AG04449 (cell line): ENCODE measurements at regions not wholly inside any gene's neighbourhood (a gene's known extent, or its start where the extent isn't known, plus 50 kb on each side); places are given as distances from the start of the nearest gene placed in this dataset.

Experiments
- CTCF ChIA-PET: fragments of 350-600 bp; formaldehyde crosslinking; extraction: SDS; loops from one replicate; lab custom pipeline; 2021; ENCODE audit warnings: antibody characterized with exemption; lab: Yijun Ruan, JAX
- POLR2A ChIA-PET: fragments of 400-600, 350-600 bp; formaldehyde crosslinking; extraction: SDS; loops from one replicate; lab custom pipeline; 2020; ENCODE audit warnings: antibody characterized with exemption, inconsistent platforms; lab: Yijun Ruan, JAX
- DNase-seq: peaks from one replicate; pipeline ENCODE4 v3.0.0-alpha.2; 2010; ENCODE audit warnings: low read depth, low spot score
- H3K4me3 ChIP-seq: 2 replicates; pipeline ENCODE4 v1.5.1; 2011; ENCODE audit warnings: low read depth, mild to moderate bottlenecking, control low read depth, low read length
- TF ChIP-seq, protein P1 (sequence below): IDR thresholded peaks from one replicate; pipeline ENCODE4 v1.5.1; 2011; ENCODE audit warnings: mild to moderate bottlenecking, moderate library complexity, low read length, control low read depth, inconsistent platforms; ENCODE audit not compliant: insufficient read depth; ENCODE audit errors: missing control alignments

DNA sequence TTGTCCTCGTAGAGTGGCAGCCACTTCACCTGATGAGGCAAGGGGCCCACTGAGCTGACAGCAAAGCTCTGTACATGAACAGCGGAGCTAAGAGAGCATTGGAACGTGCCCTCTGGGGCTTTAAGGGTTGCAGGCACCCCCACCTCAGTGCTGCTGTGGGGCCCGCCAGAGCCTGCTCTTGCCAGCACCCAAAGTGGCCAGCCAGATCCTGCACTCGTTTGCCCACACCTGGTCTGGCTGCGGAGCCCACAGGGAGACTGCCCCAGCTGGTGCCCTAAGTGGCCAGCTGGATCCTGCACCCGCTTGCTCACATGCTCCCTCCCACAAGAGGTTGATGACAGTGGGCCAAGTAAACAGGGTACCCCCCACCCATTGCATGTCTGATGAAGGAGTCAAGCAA lies 783.4 kb upstream of the MIR17HG start:
- DNase-seq, result no peak
- ChIA-PET POLR2A (no interaction called here), CTCF (no interaction called here)
- no peak overlapping the region for H3K4me3 ChIP-seq
- TF ChIP-seq, protein P1, sequence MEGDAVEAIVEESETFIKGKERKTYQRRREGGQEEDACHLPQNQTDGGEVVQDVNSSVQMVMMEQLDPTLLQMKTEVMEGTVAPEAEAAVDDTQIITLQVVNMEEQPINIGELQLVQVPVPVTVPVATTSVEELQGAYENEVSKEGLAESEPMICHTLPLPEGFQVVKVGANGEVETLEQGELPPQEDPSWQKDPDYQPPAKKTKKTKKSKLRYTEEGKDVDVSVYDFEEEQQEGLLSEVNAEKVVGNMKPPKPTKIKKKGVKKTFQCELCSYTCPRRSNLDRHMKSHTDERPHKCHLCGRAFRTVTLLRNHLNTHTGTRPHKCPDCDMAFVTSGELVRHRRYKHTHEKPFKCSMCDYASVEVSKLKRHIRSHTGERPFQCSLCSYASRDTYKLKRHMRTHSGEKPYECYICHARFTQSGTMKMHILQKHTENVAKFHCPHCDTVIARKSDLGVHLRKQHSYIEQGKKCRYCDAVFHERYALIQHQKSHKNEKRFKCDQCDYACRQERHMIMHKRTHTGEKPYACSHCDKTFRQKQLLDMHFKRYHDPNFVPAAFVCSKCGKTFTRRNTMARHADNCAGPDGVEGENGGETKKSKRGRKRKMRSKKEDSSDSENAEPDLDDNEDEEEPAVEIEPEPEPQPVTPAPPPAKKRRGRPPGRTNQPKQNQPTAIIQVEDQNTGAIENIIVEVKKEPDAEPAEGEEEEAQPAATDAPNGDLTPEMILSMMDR, result no peak

DNA sequence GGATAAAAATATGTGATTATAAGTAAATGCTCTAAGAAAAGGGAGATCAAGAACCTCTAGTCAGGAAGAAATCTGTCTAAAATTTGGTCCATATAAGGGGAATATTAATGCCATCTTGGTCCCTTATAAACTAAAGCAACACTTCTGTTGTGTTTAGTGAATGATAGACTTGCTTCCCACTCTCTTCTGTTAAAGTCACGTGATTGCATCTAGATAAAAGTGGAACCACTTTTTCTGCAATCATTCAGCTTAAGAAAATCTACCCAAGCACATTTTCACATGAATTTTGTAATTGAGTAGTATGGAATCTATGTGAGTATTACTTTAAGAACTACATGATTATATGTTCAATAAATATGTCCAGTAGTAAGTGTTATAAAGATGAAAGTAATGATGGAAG lies 782.9 kb upstream of the MIR17HG start:
- no peak overlapping the region for H3K4me3 ChIP-seq
- ChIA-PET POLR2A (no interaction called here), CTCF (no interaction called here)
- DNase-seq, result no peak
- TF ChIP-seq, protein P1, result no peak

DNA sequence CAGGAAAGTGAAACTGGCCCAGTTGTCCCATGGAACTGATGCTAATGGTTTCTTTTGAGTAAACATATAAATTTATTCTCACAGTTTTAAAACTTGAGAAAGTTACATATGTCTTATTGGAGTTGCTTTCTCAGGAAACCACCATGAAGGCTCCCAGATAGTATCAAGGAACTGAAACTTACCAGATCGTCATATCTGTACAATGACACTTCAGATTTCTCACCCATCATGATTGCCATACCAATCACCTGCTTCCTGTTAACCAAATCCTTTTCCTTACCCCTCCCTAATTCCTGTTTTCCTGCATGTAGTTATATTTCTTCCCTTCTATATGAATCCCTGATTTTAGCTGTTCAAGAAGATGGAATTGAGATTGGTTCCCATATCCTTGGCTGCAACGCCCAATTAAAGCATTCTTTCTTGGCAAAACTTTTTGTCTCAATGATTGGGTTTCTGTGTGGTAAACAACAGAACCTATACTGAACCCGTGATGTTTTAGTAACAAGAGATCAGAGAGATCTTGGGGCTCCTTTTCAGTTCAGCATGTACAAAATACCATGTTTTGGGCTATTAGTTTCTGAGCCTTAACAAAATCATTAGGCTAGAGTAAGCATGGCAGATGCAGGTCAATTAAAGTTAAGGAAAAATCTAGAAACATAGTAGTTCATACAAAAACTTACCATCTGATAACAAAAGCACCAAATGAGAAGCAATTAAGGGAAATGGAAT lies 781.3 kb upstream of the MIR17HG start:
- DNase-seq, result no peak
- no peak overlapping the region for H3K4me3 ChIP-seq
- ChIA-PET CTCF (no interaction called here), POLR2A (no interaction called here)
- TF ChIP-seq, protein P1, result no peak

DNA sequence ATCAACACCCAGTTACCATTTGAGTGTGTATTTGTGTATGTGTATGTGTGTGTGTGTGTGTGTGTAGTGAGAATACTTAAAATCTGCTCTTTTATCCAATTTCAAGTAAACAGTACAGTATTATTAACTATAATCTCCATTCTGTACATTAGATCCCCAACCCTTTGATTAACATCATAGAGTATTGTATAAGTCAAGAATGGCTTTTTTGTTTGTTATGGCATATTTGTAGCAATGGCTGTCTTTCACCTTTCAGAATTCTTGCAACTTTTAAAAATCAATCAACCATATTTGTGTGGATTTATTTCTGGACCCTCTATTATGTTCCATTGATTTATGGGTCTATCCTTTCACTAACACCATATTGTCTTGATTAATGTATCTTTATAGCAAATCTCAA lies 779.3 kb upstream of the MIR17HG start:
- no peak overlapping the region for H3K4me3 ChIP-seq
- TF ChIP-seq, protein P1, result no peak
- ChIA-PET CTCF (no interaction called here), POLR2A (no interaction called here)
- DNase-seq, result no peak

DNA sequence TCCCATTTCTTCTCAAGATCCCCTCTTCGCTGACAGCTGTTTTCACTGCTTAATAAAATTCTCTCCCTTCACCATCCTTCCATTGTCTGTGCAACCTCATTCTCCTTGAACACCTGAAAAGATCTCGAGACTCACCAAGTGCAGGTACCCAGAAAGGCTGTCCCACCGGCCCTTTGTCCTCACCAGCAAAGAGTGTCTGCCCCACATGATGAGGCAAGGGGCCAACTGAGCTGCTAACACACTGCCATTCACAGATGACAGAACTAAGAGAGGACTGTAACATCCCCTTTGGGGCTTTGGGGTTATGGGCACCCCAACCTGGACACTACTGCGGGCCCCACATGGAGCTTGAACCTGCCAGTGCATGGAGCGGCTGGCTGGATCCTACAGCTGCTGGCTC lies 771.4 kb upstream of the MIR17HG start:
- ChIA-PET POLR2A (no interaction called here), CTCF (no interaction called here)
- no peak for DNase-seq
- H3K4me3 ChIP-seq, result no peak overlapping the region
- TF ChIP-seq, protein P1, result no peak

DNA sequence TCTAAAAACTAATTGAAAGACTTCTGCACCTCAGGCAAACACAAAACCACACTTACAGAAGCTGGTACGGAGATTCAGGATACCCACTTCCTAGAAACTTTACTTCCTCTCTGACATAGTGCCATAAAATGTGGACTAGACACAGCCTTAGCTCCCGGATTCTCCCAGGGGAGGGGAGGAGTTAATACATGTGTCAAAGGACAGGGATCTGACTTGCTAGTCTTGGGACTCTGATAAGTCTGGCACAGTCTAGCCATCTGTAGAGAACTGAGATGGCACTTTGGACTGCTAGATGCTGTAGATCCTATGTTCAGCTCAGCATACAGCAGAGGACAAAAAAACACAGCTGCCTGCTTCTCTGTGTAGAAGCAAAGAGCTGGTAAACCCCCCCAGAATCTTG lies 769.8 kb upstream of the MIR17HG start:
- no peak for DNase-seq
- no peak overlapping the region for H3K4me3 ChIP-seq
- TF ChIP-seq, protein P1, result no peak
- ChIA-PET POLR2A (no interaction called here), CTCF (no interaction called here)
